Pancreas (tissue), 10 donors: ENCODE measurements at regions not wholly inside any gene's neighbourhood (a gene's known extent, or its start where the extent isn't known, plus 50 kb on each side); places are given as distances from the start of the nearest gene placed in this dataset.

ENCODE experiments used
- ATAC-seq, 4 donors: fragments of 200-7000 bp; cut with Tn5 transposase; one replicate each; pipeline versions ENCODE4 v1.8.0 to v1.9.1; 2020; ENCODE audit warnings: mild to moderate bottlenecking in 4 of 4, moderate library complexity in 4 of 4
- DNase-seq, 6 donors: peaks; one replicate each; pipeline ENCODE4 v3.0.0-alpha.2; 2020
- FAIRE-seq: peaks from 2 replicates; lab custom pipeline; 2012; peaks lifted over from hg19 to GRCh38; lab: Jason Lieb, UNC
- H3K27ac ChIP-seq, 4 donors: fragments of 200-600 bp; sonication (generic); 1 replicate in 3 of 4; 2 replicates in 1 of 4; pipeline versions ENCODE4 v1.5.0 to v1.8.0; 2020
- H3K27me3 ChIP-seq, 4 donors: fragments of 200-600 bp; one replicate each; pipeline ENCODE4 v1.8.0; 2021
- H3K36me3 ChIP-seq, 3 donors: fragments of 200-600 bp; sonication (generic) in 1 of 3; one replicate each; pipeline versions ENCODE4 v1.5.0 to v1.8.0; 2020 to 2021
- H3K4me1 ChIP-seq, 3 donors: fragments of 200-600 bp; one replicate each; pipeline ENCODE4 v1.8.0; 2021
- H3K4me3 ChIP-seq, 4 donors: fragments of 200-600 bp; sonication (generic) in 2 of 4; one replicate each; pipeline versions ENCODE4 v1.5.0 to v1.8.0; 2020 to 2021
- H3K9me3 ChIP-seq, 4 donors: fragments of 200-600 bp; one replicate each; pipeline ENCODE4 v1.8.0; 2021
- CTCF ChIP-seq, 4 donors: fragments of 200-600 bp; sonication (generic) in 3 of 4; IDR thresholded peaks; one replicate each; pipeline versions ENCODE4 v1.5.0 to v1.8.0; 2021; ENCODE audit warnings: antibody characterized with exemption in 4 of 4
- WGBS, 2 donors: extraction: QIAGEN DNeasy Blood & Tissue Kit; methylation state at CpG; one replicate each; pipeline ENCODE4 v1.1.7; 2013; 5-methylcytosine and 5-hydroxymethylcytosine counted together
- intact Hi-C, 3 donors: fragments of 100-400 bp; cut with DNase I; formaldehyde crosslinking; loops; one replicate each; pipeline versions ENCODE4 v1.11.1 to v1.14.2; 2022
- donor health status: healthy with polysubstance abuse.
- donor health status: DM: no; HTN: no; CAD: no; lungs with moderate emphysema.
- donor health status: DM: no; HTN: no; CAD: no.
- donor health status: control.
- donor health status: control.
- donor health status: Bipolar disorder and iron deficiency.
- donor health status: DM: yes; HTN: yes; CAD: no.
- donor health status: DM: no; HTN: no; CAD: no.
- donor health status: DM: no; HTN: no; CAD: no.
- donor health status: DM: yes; HTN: yes; CAD: no.

- H3K4me1 ChIP-seq, result no peaks in the 10 kb centered on the region
- FAIRE-seq (no peak), DNase-seq (no peak), ATAC-seq (no peak)
- H3K4me3 ChIP-seq, result no peak overlapping the region
- intact Hi-C loops, result no loop called here
- no peak overlapping the region for H3K27ac ChIP-seq
- H3K36me3 ChIP-seq, result no peaks in the 10 kb centered on the region
- H3K9me3 ChIP-seq, result no peaks in the 10 kb centered on the region
- TF ChIP-seq CTCF (IDR thresholded peaks at IDR 0.05), result no peak
- WGBS, 2 donors, result 66 to 77% methylated on average over 9 to 11 of the region's 11 CpGs
- no peaks in the 10 kb centered on the region for H3K27me3 ChIP-seq
Measured at GRCh38 chr10:42883993-42884983, 101.7 kb downstream of the BMS1 start.

GRCh38 chr10:42885491-42886270 lies 103.1 kb downstream of the BMS1 start:
- H3K4me1 ChIP-seq, result no peaks in the 10 kb centered on the region
- H3K27ac ChIP-seq, result no peak overlapping the region
- H3K9me3 ChIP-seq, result no peaks in the 10 kb centered on the region
- no peaks in the 10 kb centered on the region for H3K27me3 ChIP-seq
- no peak for ATAC-seq
- WGBS, 2 donors, result 71 to 86% methylated on average over 8 of the region's 8 CpGs
- FAIRE-seq, result no peak
- intact Hi-C loops, result no loop called here
- H3K4me3 ChIP-seq, result no peak overlapping the region
- DNase-seq, result no peak
- TF ChIP-seq CTCF (IDR thresholded peaks at IDR 0.05), result no peak
- H3K36me3 ChIP-seq, result no peaks in the 10 kb centered on the region

- no peaks in the 10 kb centered on the region for H3K27me3 ChIP-seq
- FAIRE-seq (no peak), ATAC-seq (no peak), DNase-seq (no peak)
- intact Hi-C loops, result no loop called here
- 66 to 67% methylated on average over 1 of the region's 1 CpG for WGBS, 2 donors
- H3K27ac ChIP-seq, result no peak overlapping the region
- H3K9me3 ChIP-seq, result no peaks in the 10 kb centered on the region
- no peaks in the 10 kb centered on the region for H3K36me3 ChIP-seq
- no peak overlapping the region for H3K4me3 ChIP-seq
- no peak for TF ChIP-seq CTCF (IDR thresholded peaks at IDR 0.05)
- H3K4me1 ChIP-seq, result no peaks in the 10 kb centered on the region
Measured at GRCh38 chr10:42887734-42888503, 105.3 kb downstream of the BMS1 start.

GRCh38 chr10:42888504-42889095 lies 106.0 kb downstream of the BMS1 start:
- FAIRE-seq, result no peak
- ATAC-seq, result no peak
- Histone ChIP-seq H3K4me3 (no peak overlapping the region), H3K36me3 (no peaks in the 10 kb centered on the region), H3K4me1 (no peaks in the 10 kb centered on the region), H3K9me3 (no peaks in the 10 kb centered on the region), H3K27me3 (no peaks in the 10 kb centered on the region), H3K27ac (no peak overlapping the region)
- intact Hi-C loops, result no loop called here
- no peak for TF ChIP-seq CTCF (IDR thresholded peaks at IDR 0.05)
- DNase-seq, result no peak
- 53 to 59% methylated on average over 4 of the region's 4 CpGs for WGBS, 2 donors
